ENCODE measurements at regions not wholly inside any gene's neighbourhood (a gene's known extent, or its start where the extent isn't known, plus 50 kb on each side); places are given as distances from the start of the nearest gene placed in this dataset.
"Not testable (repeated sequence)": the region's sequence is repeated elsewhere in the genome, so short reads cannot be mapped to it uniquely, and the experiment has no call there.

GRCh38 chr6:134607411-134607810, 289.5 kb upstream of the SGK1 start:
- no peak for DNase-seq (ENCODE audit: low read depth)

GRCh38 chr6:134605034-134605433, 287.1 kb upstream of the SGK1 start:
- DNase-seq (ENCODE audit: low read depth): no peak

GRCh38 chr6:134604014-134604676, 286.2 kb upstream of the SGK1 start:
- no peak for DNase-seq (ENCODE audit: low read depth)

DNA sequence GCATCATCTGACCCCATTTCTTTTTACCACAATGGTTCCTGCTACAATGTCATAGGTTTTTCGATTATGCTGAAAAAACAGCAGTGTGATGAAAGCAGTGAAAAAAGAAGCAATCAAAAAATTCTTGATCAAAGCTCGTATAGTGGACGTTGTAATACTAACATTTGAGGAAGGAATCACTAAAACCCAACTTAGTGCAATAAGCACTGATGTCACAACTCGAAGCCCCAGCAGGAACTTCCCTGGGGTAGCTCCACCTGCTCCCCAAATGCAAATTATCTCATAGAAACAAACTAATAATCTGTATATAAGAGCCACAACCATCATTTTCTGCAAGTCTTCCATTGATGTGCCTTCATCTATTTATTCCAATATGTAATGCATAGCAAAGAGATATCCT, 285.6 kb upstream of the SGK1 start:
- DNase-seq (ENCODE audit: low read depth): no peak

DNA sequence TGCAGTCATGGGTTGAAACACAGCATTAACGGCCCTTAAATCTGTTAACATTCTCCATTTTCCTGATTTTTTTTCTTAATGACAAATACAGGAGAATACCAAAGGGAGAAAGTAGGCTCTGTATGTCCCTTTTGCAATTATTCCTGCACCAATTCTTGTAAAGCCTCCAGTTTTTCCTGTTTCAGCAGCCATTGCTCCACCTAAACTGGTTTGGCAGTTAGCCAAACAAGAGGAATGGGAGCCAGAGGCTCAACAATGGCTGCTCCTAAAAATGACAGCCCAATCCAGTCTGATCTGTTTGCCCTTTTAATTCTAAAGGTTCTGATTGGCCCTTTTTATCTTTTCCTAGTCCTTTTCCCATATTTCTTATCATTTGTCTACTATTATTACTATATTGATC, 284.2 kb upstream of the SGK1 start:
- DNase-seq (ENCODE audit: low read depth): no peak

- no peak for DNase-seq (ENCODE audit: low read depth)
Measured at GRCh38 chr6:134600671-134601070, 282.8 kb upstream of the SGK1 start.

DNA sequence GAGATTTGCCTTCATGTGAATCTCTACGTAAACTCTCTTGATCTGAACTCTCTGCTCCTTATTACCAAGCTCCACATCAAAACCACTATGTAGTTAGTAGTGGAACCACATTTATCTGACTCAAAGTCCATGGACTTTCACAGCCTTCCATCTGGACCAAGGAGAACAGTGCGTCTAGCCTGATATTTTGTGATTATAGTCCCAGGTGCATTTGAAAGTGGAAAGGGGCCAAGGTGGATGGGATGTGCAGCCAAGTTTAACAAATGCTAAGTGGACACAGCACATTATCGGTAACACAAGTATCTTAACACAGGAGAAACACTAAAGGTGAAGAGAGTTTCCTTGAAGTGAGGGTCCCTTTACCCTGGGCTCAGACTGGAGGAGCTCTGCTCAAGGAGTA, 281.2 kb upstream of the SGK1 start:
- DNase-seq (ENCODE audit: low read depth): no peak

DNA sequence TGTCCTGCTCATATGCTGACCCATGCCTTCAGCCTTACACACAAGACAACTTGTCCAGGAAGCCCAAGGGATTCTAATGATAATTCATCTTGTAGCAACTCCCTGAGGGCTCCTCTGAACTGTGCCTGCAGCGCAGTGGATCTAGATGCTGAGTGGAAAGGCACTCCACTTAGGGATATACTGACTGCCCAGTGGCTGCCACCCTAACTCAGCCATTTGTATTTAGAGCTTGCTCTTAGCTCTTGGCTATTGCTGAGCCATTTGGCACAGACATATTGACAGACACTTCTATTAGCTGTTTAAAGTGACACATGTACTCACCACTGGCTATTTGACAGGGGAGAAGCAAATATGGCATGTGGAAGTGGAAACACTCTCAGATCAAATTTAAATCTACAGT, 278.3 kb upstream of the SGK1 start:
- no peak for DNase-seq (ENCODE audit: low read depth)

- DNase-seq (ENCODE audit: low read depth): no peak
Measured at GRCh38 chr6:134594881-134595280, 277.0 kb upstream of the SGK1 start.

GRCh38 chr6:134593887-134594286, 276.0 kb upstream of the SGK1 start:
- DNase-seq (ENCODE audit: low read depth): no peak

DNA sequence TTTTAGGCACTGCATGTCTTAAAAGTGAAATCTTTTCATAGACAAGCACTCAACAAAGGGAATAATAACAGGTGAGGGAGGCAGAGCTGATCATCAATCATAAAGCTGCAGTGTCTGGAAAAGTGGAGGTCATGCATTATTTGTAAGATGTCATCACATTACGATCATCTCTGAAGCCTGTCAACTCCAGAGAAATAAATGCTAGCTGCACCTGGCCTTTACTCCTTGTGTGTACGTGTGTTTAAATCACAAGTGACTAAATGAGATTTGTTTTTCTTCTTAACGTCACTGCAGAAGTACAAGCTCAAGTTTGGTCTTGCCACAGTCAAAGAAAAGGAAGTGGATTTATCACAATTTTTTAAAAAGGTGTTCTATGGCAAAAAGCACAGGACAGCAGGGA, 275.5 kb upstream of the SGK1 start:
- no peak for DNase-seq (ENCODE audit: low read depth)

DNA sequence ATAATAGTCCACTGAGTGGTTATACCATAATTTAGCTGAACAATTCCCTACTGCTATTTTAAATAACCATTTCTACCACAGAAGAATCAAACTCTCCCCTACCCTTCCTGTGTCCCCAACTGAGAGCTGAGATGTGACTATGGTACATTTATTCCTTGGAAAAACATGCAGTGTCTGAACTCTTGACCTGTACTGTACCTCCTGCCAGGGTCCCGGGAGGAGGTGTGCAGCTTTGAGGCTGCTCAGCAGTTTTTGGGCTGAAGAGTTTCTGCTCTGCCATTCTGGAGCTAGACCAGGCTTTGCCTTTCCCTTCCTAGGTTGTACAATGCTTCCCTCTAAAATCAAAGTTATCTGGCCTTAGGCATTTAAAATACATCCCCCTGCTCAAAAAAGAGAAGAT, 275.1 kb upstream of the SGK1 start:
- no peak for DNase-seq (ENCODE audit: low read depth)

DNA sequence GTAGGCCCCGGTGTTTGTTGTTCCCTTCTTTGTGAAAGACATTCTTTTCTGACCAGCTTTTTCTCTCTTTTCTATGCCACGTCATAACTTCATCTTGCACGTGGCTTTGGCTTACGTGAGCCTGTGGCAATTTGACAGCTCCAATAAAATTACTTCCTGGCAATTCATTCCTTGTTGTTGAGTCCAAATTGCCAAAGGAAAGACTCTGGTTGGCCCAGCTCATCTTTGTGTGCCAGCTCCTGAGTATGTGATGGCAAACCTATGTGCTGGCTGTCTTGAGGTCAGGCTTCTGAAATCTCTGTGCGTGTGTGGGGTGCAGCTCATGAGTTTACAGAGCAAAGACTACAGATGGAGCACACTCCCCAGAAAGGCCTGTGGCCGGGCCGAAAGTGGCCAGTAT, 272.5 kb upstream of the SGK1 start:
- no peak for DNase-seq (ENCODE audit: low read depth)

DNA sequence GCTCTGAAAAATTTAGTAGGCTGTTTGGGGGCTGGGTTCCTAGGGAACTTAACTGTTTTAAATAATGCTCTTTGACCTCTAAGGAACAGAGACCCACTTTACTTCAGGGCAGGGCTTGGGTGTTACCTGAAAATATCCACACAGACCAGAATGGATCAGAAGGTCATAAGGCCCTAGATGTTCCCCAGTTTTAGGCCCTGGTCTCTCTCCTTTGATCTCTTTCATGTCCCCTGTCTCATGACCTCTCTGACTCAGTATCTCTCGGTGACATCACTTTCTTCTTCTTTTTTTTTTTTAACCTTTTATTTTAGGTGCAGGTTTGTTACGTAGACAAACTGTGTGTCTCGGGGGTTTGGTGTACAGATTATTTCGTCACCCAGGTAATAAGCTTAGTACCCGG, 272.1 kb upstream of the SGK1 start:
- DNase-seq (ENCODE audit: low read depth): no peak

DNA sequence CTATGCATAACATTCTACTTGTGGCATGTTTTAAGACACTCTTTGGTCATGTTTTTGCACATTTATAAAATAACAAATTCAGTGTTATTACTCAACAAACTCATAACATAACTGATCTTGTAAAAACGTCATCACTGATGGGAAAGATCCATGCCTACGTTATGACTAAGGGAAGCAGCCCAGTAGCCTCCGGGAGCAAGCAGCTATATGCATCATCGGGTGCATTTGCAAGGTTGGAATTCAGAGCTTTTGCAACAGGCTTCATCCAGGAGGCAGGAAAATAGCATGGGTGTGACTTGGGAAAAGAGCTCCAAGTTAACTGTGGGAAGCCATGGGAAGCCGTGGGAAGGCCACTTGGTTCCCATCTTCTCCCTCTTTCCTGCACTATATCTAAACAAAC, 271.6 kb upstream of the SGK1 start:
- peak; percentile 98 for DNase-seq (ENCODE audit: low read depth)

DNA sequence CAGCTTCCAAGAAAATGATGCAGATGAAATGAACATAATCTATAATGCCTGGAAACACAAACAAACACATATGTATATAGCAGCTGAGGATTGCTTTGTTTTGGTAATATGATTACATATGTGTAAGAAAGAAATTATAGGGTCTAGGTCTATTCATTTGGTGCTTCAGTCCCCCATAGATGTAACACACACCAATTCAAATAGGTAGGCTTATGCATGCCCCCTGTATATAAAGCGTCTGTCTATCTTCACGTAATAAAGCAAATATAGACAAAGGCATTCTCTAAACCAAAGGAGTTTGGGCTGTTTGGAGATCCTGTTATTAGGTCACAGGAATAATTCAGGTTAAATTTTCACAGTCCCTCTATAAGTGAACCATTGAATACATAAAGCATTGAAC, 270.4 kb upstream of the SGK1 start:
- DNase-seq (ENCODE audit: low read depth): no peak

DNA sequence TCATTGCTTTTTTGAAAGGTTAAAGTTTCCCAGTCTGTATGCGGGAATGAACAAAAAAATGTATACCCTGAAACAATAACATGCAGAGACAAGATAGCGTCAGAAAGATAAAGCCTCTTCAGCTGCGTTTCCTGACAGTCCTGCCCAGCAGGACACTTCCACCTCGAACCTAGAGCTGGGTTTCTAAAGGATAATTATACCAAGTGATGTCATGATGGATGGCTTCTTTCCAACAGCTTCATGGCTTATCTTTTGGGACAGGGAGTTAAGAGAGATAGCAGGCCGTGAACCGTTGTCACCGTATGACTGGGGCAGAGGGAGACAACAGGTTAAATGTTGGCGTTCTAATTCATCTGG, 267.6 kb upstream of the SGK1 start:
- DNase-seq (ENCODE audit: low read depth): no peak

- DNase-seq (ENCODE audit: low read depth): no peak
Measured at GRCh38 chr6:134584847-134585516, 267.1 kb upstream of the SGK1 start.

DNA sequence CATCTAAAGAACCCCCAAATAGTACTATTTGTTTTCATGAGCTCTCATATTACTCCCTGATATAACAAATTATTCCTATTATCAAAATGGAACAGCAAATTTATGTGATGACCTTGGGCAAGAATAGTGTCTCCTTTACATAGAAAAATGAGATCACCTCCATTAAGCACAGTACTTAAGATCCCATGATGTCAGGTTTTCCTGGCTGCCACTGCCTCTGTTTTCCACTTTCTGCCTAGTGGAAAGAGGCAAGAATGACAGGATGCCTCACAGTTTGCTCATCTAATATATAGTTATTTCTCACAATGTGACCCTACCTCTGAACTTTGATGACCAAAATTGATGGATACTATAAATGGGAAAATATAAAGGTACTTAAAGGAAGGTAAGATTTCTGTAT, 260.1 kb upstream of the SGK1 start:
- peak; percentile 32 for DNase-seq (ENCODE audit: low read depth)

GRCh38 chr6:134575221-134575620, 257.3 kb upstream of the SGK1 start:
- no peak for DNase-seq (ENCODE audit: low read depth)

DNA sequence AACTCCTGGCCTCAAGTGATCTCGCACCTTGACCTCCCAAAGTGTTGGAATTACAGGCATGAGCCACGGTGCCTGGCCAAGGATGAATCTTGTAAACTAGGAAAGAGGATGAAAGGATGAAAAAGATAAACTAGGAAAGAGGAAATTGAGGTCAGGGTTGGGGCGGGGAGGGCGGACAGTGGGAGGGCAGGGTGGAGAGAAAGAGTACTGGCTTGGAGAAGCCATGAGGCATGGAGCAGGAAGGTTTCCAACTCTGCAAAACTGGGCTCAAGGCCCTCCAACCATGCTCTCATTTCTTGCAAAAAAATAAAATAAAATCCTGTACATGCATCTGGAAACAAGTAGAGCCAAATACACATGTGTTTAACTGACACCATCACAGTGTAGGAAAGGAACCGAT, 256.6 kb upstream of the SGK1 start:
- no peak for DNase-seq (ENCODE audit: low read depth)

GRCh38 chr6:134569996-134570395, 252.1 kb upstream of the SGK1 start:
- not testable (repeated sequence) for DNase-seq (ENCODE audit: low read depth)

DNA sequence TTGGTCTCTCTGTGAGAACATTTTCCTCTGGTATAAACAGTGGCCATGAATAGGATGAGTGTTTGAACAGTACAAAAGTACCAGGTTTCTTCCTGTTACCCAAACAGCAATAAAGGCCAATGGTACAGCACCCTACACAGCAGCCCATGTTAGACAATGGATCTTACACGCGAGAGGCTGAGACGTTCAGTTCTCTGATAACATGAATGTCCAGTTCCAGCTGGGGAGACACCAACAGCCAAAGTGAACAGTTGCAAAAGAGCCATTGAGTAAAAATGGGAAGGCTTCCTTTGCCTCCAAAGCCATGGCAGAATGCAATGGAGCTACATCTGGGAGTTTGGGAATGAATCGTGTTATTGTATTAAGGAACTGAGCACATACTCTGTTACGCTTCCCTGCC, 246.8 kb upstream of the SGK1 start:
- no peak for DNase-seq (ENCODE audit: low read depth)

DNA sequence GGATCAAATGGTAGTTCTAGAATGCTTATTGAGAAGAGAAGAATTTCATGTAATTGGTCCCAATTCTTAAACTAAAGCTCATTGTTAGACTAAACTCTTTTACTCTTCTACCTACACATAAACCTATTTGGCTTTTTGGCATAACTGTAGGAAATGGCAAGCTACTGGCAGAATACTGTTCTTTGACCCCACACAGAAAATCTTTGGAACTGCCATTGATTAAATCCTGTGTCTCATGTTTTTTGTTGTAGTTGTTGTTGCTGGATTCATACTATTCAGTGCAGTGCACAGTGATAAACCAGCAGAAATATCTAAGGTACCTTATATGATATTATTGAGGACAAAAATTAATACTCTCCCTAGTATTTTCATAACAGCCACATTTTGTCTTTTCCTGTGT, 242.1 kb upstream of the SGK1 start:
- no peak for DNase-seq (ENCODE audit: low read depth)
